SKM-1 (cell line): ENCODE measurements at regions not wholly inside any gene's neighbourhood (a gene's known extent, or its start where the extent isn't known, plus 50 kb on each side); places are given as distances from the start of the nearest gene placed in this dataset.
A peak's percentile ranks its signal among the peaks of the same experiment; 100 is the strongest.

Experiments
- DNase-seq: peaks from one replicate; lab custom pipeline; 2025; ENCODE audit not compliant: unreplicated experiment; lab: John Stamatoyannopoulos, UW

DNA sequence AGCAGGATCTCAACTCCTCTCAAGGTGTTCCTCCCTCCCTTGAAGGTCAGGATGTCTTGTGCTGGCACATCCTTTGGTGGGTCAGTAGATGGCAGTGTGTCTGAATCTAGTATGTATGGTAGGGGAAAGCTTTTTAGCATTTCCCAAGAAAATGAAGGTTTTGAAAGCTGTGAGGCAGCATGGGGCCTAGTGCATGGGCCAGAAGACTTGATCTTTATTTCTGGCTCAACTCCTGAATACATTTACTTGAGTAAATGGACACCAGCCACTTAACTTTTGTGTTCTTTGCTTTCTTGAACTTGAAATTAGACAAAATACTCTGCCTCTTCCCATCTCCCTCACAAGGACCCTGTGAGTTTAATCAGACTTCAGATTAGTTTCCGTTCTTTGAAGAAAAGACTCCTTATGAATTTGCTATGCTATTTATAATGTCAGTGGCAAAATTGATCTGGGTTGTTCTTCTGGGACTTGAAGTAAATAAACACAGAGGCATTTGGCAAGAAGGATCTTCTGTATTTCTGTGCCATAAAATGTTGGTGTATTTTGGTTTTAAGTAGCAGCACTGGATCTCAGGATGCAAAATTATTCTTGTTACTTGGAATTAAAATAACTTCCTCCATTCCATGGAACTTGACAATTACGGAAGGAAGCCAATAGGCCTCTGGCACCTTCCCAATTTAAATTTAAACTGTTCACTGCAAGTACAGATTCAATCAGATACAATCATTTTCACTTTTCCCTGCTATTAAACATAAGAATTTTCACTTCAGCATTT, 288.8 kb downstream of the CASP12 start:
- peak; percentile 5 for DNase-seq

DNA sequence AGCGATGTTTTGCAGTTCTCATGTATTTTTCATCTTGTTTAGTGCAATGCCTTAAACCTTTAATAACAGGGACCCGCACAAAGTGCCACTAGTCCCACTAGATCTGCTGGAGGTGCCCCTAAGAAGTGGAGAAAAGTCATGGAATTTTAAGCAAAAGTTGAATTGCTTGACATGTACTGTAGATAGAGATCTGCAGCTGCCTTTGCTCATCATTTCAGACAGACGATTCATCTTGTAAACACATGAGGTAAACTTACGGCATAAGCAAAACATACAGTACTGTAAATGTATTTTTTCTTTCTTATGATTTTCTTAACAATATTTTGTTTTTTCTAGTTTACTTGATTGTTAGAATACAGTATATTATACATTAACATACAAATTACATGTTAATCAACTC, 295.6 kb downstream of the CASP12 start:
- DNase-seq = no peak

DNA sequence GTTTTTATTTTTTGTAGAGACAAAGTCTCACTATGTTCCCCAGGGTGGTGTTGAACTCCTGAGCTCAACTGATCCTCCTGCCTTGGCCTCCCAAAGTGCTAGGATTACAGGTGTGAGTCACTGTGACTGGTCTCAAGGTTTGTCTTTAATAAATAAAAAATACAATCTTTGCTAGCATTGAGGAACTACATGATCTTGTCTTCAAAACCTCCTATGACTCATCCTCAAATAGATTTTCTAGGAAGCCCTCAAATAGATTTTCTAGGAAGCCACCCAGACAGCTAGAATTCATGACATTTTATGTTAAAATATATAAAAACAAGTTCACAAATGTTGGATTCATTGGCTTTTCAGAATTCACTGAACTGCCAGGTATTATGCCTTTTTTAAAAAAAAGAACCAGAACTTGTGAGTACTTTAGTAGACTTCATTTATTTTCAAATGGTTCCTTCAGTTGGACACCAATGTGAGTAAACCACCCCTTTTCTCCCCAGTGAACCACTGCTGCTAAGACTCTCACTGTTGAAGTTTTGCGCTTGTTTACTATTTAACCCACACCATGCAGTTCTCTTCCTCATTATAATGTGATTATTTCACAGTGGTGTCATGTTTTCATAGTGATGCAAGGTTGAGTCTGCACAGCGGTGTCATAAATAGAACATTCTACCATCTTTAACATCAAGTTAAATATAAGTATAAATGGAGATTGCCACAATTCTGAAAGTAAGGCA, 303.9 kb downstream of the CASP12 start:
- DNase-seq = no peak

DNA sequence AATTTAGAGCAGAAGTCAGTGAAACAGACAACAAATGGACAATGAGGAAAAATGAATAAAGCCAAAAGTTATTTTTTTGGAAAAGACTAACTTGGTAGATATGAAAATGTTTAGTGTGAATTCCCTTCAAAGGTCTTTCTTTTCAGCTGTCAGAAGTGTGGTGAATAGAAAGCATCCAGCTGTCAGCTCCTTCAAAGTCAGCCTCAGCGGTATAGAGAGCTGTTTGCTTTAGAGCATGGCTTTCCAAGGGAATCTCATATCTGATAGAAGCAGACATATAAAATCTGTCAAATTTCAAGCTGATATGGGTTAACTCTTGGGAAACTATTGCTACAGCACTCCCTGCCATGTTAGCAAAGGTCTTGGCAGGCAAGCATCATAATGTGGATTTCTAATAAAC, 309.3 kb downstream of the CASP12 start:
- DNase-seq = no peak

DNA sequence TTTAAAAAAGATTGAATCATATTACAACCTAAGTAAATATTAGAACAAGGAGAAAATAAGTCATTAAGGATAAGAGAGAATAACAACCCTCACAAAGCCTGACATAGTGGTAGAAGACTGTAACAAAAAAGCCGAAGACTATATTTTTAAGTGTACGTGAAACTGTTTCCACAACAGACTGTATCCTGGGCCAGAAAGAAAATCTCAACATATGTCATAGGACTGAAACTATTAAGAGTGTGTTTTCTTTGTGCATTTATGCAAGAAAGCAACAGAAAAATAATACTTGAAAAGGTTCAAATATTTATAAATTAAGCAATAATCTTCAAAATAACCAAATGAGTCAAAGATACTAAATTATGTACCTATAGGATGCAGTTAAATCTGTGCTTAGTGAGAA, 309.8 kb downstream of the CASP12 start:
- no peak for DNase-seq

DNA sequence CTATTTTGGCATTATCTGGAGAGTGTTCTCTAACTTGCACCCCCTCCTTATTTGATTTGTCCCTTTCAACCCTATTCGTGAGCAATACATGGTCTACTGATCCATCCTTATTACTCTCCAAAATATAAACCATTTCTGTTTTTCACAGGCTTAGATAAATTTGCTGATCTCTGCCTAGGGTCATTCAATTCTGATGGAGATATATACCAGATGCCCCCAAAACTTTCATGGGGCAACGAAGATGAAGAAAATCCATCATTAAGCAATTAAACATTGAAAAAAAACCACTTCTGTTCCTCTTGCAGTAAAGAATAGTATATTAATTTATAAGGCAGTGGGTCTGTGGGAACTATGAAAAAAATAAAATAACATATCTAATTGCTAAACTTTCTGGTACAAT, 313.4 kb downstream of the CASP12 start:
- no peak for DNase-seq

DNA sequence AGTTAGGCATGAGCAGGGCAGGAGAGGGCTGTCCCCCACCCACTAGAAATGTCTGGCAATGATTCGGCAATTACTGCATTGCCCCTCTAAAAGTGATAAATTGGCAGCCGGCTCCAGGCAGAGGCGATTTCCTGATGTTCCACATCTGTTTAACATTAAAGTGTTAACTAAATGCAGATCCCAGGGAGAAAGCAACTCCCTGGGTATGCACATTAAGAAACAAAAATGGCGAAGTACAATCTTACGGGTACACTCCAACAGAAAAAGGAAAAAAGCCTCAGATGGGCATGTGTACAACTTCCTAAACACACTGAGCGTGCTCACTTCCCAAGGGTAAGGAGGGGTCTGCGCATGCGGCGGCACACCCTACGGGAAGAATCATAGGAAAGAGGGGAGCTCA, 314.4 kb downstream of the CASP12 start:
- DNase-seq = no peak

DNA sequence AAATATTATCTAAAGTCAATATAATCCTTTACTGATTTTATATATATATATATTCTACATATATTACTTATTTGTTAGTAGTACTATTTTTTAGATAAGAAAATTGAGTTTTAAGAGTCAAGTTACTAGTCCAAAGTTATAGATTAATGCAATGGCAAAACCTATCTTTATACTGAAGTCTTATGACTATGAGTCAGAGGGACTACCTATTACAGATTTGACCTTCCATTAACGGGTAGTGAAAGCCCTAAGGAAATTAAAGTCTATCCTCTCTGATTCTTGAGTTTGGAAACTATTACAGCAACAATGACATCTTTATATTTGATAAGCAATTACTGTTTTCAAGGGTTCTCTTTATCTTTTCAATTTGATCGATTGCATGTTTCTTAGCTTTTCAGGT, 315.8 kb downstream of the CASP12 start:
- no peak for DNase-seq

DNA sequence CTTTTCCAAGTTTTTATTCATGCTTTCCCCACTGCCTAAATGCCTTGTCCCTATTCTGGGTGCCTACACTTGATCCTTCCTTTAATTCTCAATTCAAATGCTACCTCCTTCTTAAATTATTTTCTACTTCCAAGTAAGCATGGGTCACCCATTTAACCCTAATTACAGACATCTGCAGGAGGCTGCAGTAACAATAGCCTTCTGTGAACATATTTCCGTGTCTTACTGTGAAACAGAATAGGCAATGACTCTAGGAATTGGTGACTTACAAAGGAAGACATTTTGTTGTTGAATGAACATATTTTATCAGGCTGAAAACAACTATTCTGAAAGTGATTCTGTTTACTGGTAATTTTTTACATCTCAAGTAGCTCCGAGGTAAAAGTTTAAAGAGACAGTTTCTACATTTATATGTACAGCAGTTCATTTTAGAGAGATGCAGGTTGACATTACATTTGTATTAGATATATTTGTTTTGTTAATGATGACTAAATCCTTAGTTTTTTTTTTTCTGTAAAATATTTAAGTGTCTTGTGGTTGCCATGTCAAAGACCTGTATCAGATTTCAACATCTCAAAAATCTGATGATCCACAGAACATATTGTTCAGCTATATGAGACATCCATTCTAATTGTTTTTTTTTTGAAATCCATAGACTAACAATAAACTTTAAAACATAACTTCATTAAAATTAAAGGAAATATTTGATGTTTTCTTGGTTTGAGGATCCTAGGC, 316.8 kb downstream of the CASP12 start:
- DNase-seq = no peak

DNA sequence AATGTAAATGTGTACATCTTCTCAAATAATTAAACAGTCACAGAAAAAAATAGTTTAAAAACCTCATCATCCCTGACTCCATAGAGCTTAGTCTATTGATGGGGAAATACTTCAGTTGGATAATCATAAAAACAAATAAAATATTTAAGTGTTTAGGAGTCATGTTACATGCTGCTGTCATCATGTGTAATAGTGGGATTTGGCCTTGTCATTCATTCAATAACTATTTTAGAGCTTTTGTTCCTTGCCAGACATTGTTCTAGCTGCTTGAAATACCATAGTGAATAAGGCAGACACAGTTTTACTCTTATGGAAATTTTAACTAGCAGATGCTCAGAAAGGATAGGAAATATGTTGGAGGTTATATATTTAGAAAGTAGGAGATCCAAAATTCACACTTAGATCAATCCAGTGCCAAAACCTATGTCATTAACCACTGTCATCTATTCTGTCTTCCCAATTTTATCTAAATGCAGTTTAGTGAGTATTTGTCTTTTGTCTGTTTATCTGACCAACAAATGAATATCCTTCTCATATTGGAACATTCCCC, 324.7 kb downstream of the CASP12 start:
- no peak for DNase-seq

DNA sequence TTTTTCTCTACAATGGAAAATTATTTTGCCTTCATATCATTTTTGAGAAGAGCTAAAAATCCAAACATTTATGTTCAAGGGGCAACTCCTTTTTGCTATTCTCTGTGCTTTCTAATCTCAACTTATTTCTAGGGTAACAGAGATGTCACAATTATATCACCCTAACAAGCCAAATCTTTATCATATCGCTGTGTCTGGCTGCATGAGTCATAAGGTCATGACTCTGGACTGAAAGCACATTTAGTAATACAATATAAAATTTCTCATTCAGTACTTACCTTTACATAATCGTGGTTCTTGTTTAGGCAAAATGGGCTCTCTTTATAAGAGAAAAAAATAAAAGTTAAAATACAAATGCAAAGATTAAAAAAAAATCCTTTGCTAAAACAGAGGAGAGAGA, 326.0 kb downstream of the CASP12 start:
- DNase-seq = no peak

DNA sequence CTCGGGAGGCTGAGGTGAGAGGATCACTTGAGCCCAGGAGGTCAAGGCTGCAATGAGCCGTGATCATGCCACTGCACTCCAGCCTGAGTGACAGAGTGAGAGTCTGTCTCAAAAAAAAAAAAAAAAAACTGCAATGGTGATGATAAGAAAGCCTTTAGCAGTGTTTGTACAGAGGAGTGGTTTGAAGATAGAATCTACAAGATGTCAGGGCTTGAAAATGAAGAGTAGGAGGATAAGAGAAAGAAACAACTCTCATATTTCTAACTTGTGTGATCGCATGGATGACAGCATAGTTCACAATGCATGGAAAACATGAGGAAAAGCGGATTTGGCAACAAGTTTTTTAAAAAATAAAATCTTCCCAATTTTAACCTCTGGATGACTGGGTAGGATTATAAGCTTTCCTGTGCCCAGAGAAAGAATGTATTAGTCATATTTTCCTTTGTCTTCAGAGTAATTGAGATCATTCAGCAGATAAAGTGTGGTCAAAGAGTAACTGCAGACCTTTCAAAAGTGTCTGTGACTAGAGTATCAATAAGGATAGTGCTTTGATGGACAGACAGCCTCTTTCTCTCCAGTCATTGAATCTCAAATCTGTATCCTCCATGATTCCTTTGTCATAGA, 328.1 kb downstream of the CASP12 start:
- no peak for DNase-seq

DNA sequence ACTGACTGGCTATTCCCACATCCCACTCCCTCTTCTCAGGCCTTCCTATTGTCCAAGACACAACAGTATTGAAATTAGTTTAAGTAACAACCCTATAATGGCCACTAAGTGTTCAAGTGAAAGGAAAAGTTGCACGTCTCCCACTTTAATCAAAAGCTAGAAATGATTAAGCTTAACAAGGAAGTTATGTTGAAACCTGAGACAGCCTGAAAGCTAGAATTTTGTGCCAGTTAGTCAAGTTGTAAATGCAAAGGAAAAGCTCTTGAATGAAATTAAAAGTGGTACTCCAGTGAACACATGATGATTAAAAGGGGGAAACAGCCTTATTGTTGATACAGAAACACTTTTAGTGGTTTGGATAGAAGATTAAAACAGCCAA, 332.7 kb downstream of the CASP12 start:
- no peak for DNase-seq

DNA sequence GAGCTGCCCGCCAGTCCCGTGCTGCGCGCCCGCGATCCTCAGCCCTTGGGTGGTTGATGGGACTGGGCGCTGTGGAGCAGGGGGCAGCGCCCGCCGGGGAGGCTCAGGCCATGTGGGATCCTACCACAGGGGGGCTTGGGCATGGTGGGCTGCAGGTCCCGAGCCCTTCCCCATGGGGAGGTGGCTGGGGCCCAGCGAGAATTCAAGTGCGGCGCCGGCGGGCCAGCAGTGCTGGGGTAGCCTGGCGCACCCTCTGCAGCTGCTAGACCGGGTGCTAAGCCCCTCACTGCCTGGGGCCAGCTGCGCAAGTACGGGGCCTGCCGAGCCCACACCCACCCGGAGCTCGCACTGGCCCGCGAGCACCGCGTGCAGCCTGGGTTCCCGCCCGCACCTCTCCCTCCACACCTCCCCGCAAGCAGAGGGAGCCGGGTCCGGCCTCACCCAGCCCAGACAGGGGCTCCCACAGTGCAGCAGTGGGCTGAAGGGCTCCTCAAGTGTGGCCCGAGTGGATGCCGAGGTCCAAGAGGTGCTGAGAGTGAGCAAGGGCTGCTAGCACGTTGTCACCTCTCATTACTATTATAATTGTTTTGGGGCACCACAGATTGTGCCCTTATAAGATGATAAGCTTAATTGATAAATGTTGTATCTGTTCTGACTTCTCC, 333.2 kb downstream of the CASP12 start:
- no peak for DNase-seq

DNA sequence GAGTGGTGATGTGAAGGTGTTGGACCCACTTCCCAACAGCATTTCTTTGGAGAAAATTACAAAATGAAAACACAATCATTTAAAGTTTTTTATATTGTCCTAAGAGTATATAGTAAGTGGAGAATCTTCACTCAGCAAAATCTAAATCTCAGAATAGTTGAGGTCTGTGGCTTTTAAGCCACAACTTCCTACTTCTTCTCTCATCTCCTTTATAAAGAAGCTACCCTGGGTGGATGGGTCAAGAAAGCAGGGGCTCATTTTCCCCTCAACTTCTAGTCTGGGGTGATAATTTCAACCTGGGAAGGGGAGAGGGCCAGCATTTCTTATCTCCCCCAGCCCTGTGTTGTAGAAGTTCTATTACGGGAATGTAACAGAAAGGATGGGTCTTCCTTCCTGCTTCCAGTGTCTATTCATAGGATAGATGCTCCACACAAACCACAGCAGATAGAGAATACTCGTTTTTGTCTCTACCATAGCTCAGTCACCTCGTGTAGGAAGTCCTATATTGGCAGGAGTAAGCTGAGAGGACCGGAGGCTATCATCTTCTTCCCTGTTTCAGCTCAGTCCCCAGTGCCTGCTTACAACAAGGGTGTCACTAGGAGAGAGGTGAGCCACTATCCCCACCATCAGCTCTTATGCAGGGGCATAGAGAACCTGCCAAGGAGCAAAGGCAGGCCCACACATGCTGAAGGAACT, 341.5 kb downstream of the CASP12 start:
- DNase-seq = no peak

DNA sequence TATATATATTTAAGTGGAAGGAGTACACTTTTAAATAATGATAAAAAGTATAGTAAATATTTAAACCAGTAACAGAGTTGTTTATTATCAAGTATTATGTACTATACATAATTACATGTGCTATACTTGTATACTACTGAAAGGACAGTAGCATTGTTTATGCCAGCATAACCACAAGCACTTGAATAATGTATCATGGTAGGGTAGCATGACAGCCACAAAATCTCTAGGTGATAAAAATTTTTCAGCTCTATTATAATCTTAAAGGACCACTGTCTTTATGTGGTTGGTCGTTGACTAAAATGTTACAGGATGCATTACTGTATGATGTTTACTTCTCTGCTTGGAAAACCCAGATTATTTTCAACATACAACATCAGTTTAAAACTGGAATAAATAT, 349.2 kb downstream of the CASP12 start:
- no peak for DNase-seq

DNA sequence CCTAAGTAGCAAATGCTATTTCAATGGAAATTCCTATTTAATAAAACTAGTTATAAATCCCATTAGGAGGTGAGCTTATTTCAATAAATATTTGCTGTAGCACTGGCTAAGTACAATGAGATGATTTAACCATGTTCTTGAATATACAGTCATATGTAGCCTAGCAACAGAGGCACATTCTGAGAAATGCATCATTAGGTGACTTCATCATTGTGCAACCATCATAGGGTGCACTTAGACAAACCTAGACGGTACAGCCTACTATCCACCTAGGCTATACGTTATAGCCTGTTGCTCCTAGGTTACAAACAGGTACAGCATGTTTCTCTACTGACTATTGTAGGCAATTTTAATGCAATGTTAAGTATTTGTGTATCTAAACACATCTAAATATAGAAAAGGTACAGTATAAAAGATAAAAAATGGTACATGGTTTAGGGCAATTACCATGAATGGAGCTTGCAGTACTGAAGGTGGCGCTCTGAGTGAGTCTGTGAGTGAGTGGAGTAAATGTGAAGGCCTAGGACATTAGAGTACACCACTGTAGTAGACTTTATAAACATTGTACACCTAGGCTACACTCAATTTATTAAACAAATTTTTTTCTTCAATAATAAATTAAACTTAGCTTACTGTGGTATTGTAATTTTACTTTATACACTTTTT, 350.1 kb downstream of the CASP12 start:
- no peak for DNase-seq

DNA sequence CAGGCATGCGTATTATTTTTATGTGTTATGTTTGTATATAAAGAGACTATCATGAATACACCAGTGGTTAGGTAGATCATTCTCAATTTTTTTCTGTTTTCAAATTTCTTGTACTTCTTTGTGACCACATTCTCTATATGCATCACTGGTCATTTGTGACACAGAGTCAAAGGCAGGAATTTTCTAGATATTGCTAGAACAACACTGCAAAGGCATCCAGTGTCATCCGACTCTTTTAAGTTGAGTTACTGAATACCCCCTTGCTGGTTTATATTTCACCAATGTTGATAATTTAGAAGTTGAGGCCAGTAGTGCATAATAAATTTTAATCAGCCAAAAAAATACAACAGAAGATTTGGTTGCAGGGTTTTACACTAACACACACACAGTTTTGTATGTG, 351.8 kb downstream of the CASP12 start:
- DNase-seq = no peak

DNA sequence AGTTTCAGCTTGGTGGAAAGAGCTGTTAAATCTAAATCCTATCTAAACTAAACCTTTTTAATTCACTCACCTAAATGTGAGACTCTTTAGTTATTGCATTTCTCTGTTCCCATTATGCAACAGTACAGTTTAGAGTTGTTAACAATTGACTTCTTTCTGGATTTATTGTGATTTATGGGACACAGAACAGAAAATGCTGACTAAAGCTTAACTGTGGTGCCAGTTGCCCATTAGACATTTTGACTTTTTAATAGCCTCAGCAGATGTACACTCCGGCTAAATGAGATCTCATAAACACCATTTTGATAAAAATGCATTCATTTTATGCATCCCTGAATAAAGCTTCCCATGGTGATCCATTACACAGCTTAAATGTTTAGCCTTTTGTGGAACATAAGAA, 356.6 kb downstream of the CASP12 start:
- DNase-seq = no peak

DNA sequence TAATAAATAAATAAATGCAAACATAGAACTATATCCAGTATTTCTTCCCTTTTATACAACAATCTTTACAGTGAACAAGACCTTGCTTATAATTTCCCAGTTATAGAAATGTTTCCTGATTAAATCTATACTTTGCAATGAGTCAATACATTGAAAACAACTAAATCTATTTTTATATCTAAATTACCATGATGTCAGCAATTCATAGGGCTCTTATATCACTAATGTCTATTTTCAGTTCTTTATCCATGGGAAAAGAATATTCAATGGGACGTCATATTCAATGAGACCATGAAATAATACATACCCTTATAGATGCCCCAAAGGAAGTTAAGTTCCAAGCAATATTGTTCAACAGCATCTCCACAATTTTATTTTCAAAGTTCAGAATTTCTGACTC, 359.9 kb downstream of the CASP12 start:
- no peak for DNase-seq
